RCC 7860 (cell line): ENCODE measurements at regions not wholly inside any gene's neighbourhood (a gene's known extent, or its start where the extent isn't known, plus 50 kb on each side); places are given as distances from the start of the nearest gene placed in this dataset.
A peak's percentile ranks its signal among the peaks of the same experiment; 100 is the strongest.

Source experiments
- DNase-seq: peaks from one replicate; pipeline ENCODE4 v3.0.0-alpha.2; 2015; ENCODE audit warnings: low spot score
- FAIRE-seq: peaks from 2 replicates; lab custom pipeline; 2012; peaks lifted over from hg19 to GRCh38; lab: Jason Lieb, UNC

GRCh38 chrX:122464341-122464740 is 719.7 kb upstream of the GRIA3 start:
- DNase-seq: no peak
- FAIRE-seq: no peak

- FAIRE-seq (no peak), DNase-seq (no peak)
Observed at GRCh38 chrX:122475306-122475705, 708.8 kb upstream of the GRIA3 start.

GRCh38 chrX:122500556-122500955 is 683.5 kb upstream of the GRIA3 start:
- FAIRE-seq (no peak), DNase-seq (no peak)

GRCh38 chrX:122501652-122502051 is 682.4 kb upstream of the GRIA3 start:
- no peak for FAIRE-seq
- DNase-seq: no peak

DNA sequence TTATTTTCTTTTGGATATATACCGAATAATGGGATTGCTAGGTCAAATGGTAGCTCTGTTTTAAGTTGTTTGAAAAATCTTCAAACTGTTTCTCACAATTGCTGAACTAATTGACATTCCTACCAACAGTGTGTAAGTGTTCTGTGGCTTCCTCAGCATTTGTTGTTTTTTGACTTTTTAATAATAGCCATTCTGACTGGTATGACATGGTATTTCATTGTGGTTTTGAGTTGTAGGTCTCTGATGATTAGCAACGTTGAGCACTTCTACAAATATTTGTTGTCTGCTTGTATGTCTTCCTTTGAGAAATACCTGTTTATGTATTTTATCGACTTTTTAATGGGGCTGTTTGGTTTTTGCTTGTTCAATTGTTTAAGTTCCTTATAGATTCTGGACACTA is 680.1 kb upstream of the GRIA3 start:
- FAIRE-seq: no peak
- no peak for DNase-seq

DNA sequence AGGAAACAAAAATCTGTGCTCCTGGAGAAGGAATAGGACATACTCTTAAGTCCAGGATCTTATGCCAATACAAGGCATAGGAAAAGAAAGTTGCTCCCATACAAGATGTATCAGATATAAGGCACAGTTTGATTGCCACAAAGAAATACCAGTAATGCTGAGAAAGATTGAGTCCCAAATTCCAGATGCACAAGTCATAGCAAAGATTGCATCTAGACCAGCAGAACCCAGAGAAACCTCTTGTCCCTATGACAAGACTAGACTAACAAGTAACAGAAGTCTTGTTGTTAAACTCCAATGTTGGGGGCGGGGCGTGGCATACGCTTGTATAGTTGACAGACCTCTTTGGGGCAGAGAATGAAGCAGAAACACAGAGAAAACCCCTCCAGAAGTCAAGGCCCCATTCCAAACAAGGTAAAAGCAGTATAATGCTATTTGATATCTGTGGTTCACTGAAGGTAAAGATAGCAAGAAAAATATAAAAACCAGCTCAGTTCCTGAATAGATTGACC is 671.5 kb upstream of the GRIA3 start:
- DNase-seq: no peak
- no peak for FAIRE-seq

DNA sequence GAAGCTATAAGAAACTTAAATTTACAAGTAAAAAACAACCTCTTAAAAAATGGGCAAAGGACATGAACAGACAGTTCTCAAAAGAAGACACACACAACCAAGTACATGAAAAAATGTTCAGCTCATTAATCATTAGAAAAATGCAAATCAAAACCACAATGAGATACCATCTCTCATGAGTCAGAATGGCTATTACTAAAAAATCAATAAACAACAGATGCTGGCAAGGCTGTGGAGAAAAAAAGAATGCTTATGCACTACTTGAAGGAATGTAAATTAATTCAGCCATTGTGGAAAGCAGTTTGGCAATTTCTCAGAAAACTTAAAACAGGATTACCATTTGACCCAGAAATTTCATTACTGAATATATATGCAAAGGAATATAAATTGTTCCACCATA is 666.3 kb upstream of the GRIA3 start:
- no peak for FAIRE-seq
- DNase-seq: no peak

GRCh38 chrX:122545778-122546177 is 638.3 kb upstream of the GRIA3 start:
- no peak for DNase-seq
- FAIRE-seq: no peak

- DNase-seq (no peak), FAIRE-seq (no peak)
Observed at GRCh38 chrX:122546269-122546668, 637.8 kb upstream of the GRIA3 start.

- FAIRE-seq: no peak
Observed at GRCh38 chrX:122552286-122552800, 631.7 kb upstream of the GRIA3 start.

GRCh38 chrX:122555925-122556324 is 628.2 kb upstream of the GRIA3 start:
- no peak for DNase-seq
- FAIRE-seq: no peak

More at GRCh38 chrX:122552286-122552800, 631.7 kb upstream of the GRIA3 start:
- DNase-seq: no peak

DNA sequence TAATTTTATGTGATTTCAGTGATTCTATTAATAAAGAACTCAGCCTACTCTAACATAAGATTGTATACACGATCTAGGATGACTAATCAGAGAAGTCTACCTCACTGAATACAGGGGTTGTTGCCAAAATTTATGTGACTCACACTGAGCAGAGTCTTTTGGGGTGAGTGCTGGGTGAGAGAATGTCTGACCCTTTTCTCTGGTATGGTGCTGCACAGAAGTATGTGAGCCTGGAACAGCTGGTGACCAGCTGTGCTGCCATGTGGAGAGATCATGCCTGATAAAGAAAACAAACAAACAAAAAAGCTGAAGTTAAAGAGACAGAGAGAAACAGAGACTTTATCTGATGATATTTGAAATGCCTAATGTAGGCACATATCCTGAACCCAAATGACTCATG is 618.1 kb upstream of the GRIA3 start:
- FAIRE-seq: peak; percentile 12
- peak; percentile 7 for DNase-seq

DNA sequence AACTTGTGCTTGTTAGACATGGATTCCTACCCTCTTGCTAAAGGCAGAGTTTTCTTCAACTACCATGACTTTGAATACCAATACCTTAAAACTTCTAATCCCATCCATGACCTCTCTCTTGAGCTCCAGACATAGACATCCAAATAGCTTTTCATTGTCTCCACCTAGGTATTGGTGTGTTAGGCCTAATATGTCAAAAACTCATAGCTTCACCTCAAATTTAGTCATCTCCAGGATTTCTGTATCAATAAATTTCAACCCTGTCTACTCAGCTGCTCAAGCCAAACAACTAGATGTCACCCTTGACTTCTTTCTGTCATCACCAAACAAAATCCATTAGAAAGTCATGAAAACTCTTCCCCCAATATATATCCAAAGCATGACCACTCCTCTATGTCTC is 617.7 kb upstream of the GRIA3 start:
- DNase-seq: no peak
- FAIRE-seq: no peak

DNA sequence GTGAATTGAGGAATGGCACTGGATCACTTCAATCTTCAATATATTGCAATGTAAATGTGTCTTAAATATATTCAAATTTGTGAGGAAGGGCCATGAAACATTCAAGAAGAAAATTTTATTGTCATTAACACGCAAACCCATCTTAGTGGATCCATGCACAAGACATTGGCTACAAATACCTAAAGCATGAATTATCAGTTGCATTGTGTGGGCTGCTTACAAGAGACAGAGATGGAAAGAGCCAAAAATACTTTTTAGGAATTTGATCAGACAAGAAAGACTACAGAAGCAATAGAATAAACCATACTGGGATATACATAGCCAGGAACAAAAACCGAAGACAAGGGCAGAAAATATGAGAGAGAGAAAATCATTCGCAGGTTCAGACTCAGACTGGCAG is 616.2 kb upstream of the GRIA3 start:
- DNase-seq (no peak), FAIRE-seq (no peak)

DNA sequence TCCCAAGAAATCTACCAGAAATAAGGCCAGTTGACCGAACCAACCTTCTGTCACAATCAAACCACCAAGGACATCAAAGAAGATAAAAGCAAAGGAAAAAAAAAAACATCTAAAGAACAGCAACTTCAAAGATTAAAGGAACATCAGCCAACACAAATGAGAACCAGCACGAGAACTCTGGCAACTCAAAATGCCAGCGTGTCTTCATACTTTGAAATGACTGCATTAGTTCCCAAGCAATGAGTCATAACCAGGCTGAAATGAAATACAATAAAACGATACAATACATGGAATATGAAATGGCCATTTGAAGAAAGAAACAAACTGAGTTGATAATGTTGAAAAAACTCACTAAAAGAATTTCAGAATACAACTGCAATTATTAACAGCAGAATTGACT is 611.6 kb upstream of the GRIA3 start:
- FAIRE-seq: no peak
- DNase-seq: no peak

DNA sequence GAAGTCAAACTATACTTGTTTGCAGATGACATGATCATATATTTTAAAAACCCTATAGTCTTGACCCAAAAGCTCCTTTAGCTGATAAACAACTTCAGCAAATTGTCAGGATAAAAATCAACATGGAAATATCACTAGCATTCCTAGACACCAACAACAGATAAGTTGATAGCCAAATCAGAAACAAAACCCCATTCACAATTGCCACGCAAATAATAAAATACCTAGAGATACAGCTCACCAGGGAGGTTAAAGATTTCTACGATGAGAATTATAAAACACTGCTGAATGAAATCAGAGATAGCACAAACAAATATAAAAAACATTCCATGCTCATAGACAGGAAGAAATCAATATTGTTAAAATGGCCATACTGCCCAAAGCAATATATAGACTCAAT is 605.0 kb upstream of the GRIA3 start:
- FAIRE-seq (no peak), DNase-seq (no peak)

- FAIRE-seq (no peak), DNase-seq (no peak)
Observed at GRCh38 chrX:122579526-122579925, 604.6 kb upstream of the GRIA3 start.

GRCh38 chrX:122582280-122582974 is 601.7 kb upstream of the GRIA3 start:
- FAIRE-seq (no peak), DNase-seq (no peak)

DNA sequence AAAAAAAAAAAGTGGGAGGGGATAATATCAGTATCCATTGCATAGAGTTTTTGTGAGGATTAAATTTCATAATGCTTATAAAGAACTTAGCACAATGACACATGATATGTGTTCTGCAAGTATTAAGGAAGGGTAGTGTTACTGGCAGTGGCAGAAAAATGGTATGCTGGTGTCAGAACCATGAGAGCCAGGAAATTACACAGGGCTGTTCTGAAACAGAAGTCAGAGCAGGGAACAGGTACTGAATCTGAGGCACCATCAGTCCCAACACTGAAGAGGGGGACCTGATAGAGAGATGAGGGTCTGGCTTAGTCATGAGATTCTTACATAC is 601.1 kb upstream of the GRIA3 start:
- FAIRE-seq: no peak

DNA sequence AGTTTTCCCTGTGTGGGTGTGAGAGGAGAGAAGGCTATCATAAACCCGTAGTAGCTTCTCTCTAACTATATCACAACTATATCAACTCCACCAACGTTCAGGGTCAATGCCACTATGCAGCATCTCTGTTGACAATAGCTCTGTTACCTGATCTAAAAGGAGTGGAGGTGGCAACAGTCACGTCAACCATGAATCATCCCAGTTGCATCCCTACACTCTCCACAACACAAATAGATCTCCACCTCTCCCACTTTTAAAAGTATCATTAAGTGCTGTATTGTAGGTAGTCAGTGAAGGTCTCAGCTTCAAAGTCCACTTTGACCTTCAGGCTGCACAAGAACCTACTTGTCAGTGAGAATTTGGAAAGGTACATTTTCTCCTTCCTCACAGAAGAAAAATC is 600.5 kb upstream of the GRIA3 start:
- no peak for FAIRE-seq
- DNase-seq: no peak

More for the DNA sequence above, 601.1 kb upstream of the GRIA3 start:
- no peak for DNase-seq

- no peak for FAIRE-seq
Observed at GRCh38 chrX:122584981-122585380, 599.1 kb upstream of the GRIA3 start.

DNA sequence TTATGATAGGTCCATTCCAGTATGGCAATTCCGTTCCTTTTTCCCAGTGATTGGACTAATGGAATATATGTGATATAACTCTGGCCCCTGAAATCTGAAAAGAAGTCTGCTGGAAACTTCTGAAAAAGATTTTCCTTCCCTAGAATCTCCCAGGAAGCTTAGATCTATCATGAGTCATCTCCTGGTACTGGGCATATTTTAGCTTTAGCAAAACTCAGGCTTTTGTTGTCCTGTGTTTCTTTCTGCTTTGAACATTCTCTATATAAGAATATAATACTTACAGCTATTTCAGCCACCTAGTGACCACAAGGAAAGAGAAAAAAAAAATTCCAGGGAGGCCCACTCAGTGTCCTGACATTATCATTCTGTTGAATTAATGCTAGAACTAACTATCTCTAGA is 597.2 kb upstream of the GRIA3 start:
- no peak for DNase-seq
- FAIRE-seq: no peak

More at GRCh38 chrX:122584981-122585380, 599.1 kb upstream of the GRIA3 start:
- DNase-seq: no peak

GRCh38 chrX:122591546-122591945 is 592.5 kb upstream of the GRIA3 start:
- DNase-seq (no peak), FAIRE-seq (no peak)
